ENCODE measurements at regions not wholly inside any gene's neighbourhood (a gene's known extent, or its start where the extent isn't known, plus 50 kb on each side); places are given as distances from the start of the nearest gene placed in this dataset.

DNA sequence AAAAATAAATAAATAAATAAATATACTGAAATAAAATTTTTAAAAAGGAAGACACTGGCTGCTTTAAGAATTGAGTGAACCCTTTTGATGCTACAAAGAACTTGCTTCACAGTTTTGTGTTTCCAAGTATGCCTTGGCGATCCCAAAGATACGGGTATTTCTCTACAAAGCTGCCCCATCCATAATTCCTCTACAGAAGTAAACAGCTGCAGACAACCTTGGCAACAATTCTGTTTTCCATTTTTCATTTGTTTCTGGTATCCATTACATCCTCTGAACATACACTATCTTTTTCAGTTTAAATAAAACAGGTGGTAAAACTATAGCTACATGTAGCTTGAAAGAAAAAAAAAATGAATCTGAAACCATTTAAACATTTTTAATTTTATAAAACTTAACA, 552.8 kb upstream of the KLHL29 start:
- no peaks in the 10 kb centered on the region for H3K36me3 ChIP-seq
- H3K4me3 ChIP-seq: no peak overlapping the region
- no peaks in the 10 kb centered on the region for H3K9me3 ChIP-seq
- WGBS, 3 donors: 29 to 42% (median 34%) methylated on average over 2 of the region's 2 CpGs
- H3K27me3 ChIP-seq: no peaks in the 10 kb centered on the region
- no peak for TF ChIP-seq CTCF (IDR thresholded peaks at IDR 0.05)
- no peak for TF ChIP-seq EP300 (IDR thresholded peaks at IDR 0.05)
- TF ChIP-seq POLR2A (IDR thresholded peaks at IDR 0.05): no peak
- intact Hi-C loops (cut with DNase I): no loop called here
- no peak for DNase-seq
- no peak overlapping the region for H3K27ac ChIP-seq
- no peaks in the 10 kb centered on the region for H3K4me1 ChIP-seq (ENCODE audit: insufficient read depth)

DNA sequence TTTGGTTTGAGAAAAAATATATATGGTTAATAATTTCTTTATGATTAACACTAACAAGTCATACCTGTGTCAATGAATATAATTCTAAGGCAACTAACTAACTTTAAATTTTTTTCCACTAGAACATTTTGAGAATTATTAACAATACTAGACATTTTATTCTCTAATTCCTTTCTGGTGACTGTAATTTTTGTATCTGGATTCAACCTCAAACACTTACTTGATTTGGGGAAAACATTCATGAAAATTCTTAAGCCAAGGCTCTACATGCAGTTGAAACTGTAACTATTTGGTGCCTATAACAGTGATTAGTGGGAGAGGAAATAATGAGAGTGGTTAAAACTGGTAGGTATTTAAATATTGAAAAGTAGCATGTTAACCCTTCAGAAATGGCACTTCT, 546.5 kb upstream of the KLHL29 start:
- Histone ChIP-seq H3K4me1 (ENCODE audit: insufficient read depth) (no peaks in the 10 kb centered on the region), H3K36me3 (no peaks in the 10 kb centered on the region), H3K27ac (no peak overlapping the region), H3K4me3 (no peak overlapping the region), H3K27me3 (no peaks in the 10 kb centered on the region), H3K9me3 (no peaks in the 10 kb centered on the region)
- TF ChIP-seq POLR2A (IDR thresholded peaks at IDR 0.05) (no peak), EP300 (IDR thresholded peaks at IDR 0.05) (no peak), CTCF (IDR thresholded peaks at IDR 0.05) (no peak)
- intact Hi-C loops (cut with DNase I): no loop called here
- no peak for DNase-seq

DNA sequence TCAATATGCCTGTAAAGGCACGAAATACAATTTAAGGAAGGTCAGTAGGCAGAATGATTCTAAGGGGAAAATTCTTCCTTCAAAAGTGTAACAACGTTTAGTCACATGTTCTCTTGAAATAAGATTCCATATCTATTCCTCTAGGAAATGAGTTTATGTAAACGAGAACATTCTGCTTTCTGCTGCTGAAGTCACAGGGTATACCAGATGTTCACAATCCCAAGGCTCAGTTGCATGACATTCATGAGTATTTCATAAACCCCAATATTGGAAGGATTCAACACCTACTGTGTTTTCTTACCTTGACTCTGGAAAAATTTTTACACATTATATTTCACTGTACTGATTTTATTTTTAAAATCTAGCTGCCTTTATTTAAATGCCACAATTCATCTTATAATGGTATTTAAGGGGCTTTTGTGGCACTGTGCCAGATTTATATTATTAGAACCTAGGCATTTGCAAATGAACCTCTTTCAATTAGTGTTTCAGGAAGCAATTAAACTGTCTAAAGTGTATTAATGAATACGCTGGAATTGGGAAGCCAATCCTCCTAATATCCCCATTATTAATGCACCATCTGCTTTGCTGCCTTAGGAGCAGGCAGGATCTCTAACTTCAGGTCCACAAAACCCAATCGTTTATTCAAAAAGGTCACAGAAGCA, 542.6 kb upstream of the KLHL29 start:
- Histone ChIP-seq H3K36me3 (no peaks in the 10 kb centered on the region), H3K9me3 (no peaks in the 10 kb centered on the region), H3K4me1 (ENCODE audit: insufficient read depth) (no peaks in the 10 kb centered on the region), H3K4me3 (no peak overlapping the region), H3K27ac (no peak overlapping the region), H3K27me3 (no peaks in the 10 kb centered on the region)
- no peak for DNase-seq
- no peak for TF ChIP-seq EP300 (IDR thresholded peaks at IDR 0.05)
- TF ChIP-seq POLR2A (IDR thresholded peaks at IDR 0.05): no peak
- no peak for TF ChIP-seq CTCF (IDR thresholded peaks at IDR 0.05)
- intact Hi-C loops (cut with DNase I): no loop called here
- WGBS, 3 donors: 52 to 67% (median 53%) methylated on average over 5 of the region's 5 CpGs

- TF ChIP-seq POLR2A (IDR thresholded peaks at IDR 0.05): no peak
- no peak for TF ChIP-seq EP300 (IDR thresholded peaks at IDR 0.05)
- no peak for TF ChIP-seq CTCF (IDR thresholded peaks at IDR 0.05)
- WGBS, 3 donors: 8 to 40% (median 18%) methylated on average over 1 of the region's 1 CpG
- no peak overlapping the region for H3K4me3 ChIP-seq
- no peak for DNase-seq
- no peaks in the 10 kb centered on the region for H3K27me3 ChIP-seq
- no peaks in the 10 kb centered on the region for H3K9me3 ChIP-seq
- no peak overlapping the region for H3K27ac ChIP-seq
- H3K4me1 ChIP-seq (ENCODE audit: insufficient read depth): no peaks in the 10 kb centered on the region
- no peaks in the 10 kb centered on the region for H3K36me3 ChIP-seq
- intact Hi-C loops (cut with DNase I): no loop called here
These were observed 541.0 kb upstream of the KLHL29 start for GRCh38 chr2:22843919-22844537.

All from ovary (tissue), 7 donors.